GM21723 (cell line): ENCODE measurements at regions not wholly inside any gene's neighbourhood (a gene's known extent, or its start where the extent isn't known, plus 50 kb on each side); places are given as distances from the start of the nearest gene placed in this dataset.
"Not testable (repeated sequence)": the region's sequence is repeated elsewhere in the genome, so short reads cannot be mapped to it uniquely, and the experiment has no call there.

ENCODE experiments used
- ATAC-seq: cut with Tn5 transposase; IDR thresholded peaks from one replicate; pipeline ENCODE4 v1.9.1; 2021; ENCODE audit warnings: mild to moderate bottlenecking, moderate library complexity; ENCODE audit not compliant: unreplicated experiment

DNA sequence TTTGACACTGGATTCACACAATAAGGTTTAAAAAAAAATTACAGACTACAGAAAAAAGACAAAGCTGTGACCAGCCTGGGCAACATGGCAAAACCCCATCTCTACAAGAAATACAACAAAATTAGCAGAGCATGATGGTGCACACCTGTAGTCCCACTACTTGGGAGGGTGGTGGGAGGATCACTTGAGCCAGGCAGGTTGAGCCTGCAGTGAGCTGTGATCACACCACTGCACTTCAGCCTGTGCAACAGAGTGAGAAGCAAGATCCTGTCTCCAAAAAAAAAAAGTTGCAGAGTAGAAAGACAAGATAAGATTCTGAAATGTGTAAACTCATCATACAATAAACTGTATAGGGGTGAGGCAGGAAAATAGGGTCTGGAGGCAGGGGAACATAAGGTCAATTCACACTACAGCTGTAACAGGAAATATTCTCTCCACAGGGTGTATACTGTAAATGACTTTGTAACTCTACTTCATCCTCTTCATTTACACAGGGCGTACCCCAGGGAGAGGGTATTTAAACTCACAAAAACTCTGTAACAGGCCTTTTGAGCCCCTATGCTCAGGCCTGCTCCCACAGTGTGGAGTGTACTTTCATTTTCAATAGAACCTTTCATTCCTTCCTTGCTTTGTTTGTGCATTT, 112.6 kb upstream of the MAPK10 start:
- no peak for ATAC-seq

GRCh38 chr4:86478151-86478550, 116.0 kb upstream of the PTPN13 start:
- not testable (repeated sequence) for ATAC-seq

GRCh38 chr4:86481440-86481839, 112.7 kb upstream of the PTPN13 start:
- ATAC-seq, result no peak

- ATAC-seq, result no peak
Observed at GRCh38 chr4:86482306-86483172, 111.6 kb upstream of the PTPN13 start.

DNA sequence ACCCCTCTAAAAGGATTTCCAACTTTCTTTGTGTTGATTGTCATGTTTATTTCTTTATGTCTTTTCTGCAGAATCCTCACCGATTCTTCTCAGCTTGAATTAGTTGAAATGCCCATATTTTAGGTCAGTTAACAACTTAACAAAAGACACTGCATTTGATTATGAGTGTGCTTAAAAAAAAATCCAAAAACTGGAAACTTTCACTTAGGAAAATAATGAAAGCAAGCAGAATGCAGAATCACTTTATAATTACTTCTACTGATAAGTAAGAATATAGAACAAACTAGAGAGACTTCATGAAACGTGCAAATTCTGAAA, 111.0 kb upstream of the PTPN13 start:
- no peak for ATAC-seq

- ATAC-seq, result no peak
Observed at GRCh38 chr4:86483773-86484172, 110.3 kb upstream of the PTPN13 start.

DNA sequence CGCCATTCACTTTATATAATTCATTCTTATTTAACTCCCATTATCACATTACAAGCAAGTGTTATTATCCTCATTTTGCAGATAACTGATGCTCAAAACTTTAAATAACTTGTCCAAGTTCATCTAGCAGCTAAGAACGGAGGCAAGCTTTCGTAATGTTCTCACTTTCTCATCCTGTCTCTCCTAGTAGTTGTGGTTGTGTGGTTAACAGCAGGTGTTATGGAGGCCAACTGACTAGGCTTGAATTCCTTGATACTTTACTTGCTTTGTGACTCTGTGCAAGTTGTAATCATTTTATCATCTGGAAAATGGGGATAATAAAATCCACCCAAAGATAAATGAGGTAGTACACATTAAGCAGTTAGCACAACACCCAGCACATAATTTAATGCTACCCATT, 109.9 kb upstream of the PTPN13 start:
- ATAC-seq, result peak; percentile 59

DNA sequence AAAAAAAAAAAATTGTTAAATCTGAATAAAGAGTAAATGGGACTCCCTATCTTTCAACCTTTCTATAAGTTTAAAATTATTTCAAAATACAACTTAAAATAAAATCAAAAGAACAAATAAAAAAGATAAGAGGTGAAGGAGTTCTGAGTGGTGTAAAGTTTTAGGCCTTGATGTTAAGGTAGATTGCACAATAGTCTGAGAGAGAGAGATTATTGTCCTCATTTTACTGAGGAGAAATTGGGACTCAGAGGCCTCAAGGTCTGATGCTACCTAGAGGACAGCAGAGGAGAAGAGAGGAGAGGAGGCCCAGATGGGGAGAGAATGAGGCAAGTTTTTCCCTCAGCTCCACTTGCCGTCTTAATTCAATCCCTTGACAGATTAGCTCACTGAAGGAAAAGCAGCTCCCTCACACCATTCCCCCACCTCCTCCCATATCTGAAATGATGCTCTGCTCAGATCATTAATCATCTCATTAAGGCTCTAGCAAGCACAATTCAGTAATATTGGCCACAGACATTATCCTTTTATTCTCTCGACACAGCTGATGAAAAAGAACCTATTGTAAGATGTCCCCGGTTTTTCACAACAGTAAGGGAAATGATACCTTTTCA, 106.3 kb upstream of the PTPN13 start:
- ATAC-seq, result no peak

DNA sequence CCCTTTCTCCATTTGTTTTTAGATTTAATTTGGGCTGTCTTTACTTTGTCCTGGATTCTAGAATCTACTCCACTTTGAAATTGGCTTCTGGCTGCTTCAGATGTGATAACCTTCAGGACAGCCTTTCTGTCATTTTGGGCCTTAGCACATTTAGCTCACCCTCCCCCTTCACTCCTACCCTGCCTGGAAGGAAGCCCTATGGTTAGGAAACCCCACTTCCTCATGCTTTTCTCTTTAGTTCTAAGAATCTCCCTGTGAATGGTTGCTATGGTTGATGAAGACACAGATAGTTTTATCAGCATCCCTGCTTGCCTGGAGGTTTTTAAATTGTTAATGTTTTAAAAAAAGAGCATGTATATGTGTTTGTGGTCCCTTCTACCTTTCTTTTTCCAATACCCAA, 100.7 kb upstream of the PTPN13 start:
- no peak for ATAC-seq

- ATAC-seq, result no peak
Observed at GRCh38 chr4:86496094-86497080, 97.7 kb upstream of the PTPN13 start.

- no peak for ATAC-seq
Observed at GRCh38 chr4:86497131-86497530, 97.0 kb upstream of the PTPN13 start.

- peak; percentile 91 for ATAC-seq
Observed at GRCh38 chr4:86497980-86498862, 95.9 kb upstream of the PTPN13 start.

DNA sequence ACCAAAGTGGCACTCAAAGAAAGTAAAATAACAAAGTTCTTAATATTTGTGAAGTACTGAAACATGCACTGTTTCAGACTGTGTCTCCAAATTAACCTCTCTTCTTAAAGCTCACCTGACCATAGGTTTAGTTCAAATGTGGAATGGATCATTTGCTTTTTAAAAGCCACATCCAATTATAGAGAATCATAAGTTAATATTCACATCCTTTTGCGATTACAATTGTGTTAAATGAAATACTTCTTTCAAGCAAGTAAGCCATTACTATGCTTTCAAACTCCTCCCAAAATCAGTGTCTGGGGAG, 95.3 kb upstream of the PTPN13 start:
- ATAC-seq, result no peak

- ATAC-seq, result no peak
Observed at GRCh38 chr4:86500527-86500926, 93.6 kb upstream of the PTPN13 start.

- ATAC-seq, result no peak
Observed at GRCh38 chr4:86502081-86502480, 92.0 kb upstream of the PTPN13 start.

DNA sequence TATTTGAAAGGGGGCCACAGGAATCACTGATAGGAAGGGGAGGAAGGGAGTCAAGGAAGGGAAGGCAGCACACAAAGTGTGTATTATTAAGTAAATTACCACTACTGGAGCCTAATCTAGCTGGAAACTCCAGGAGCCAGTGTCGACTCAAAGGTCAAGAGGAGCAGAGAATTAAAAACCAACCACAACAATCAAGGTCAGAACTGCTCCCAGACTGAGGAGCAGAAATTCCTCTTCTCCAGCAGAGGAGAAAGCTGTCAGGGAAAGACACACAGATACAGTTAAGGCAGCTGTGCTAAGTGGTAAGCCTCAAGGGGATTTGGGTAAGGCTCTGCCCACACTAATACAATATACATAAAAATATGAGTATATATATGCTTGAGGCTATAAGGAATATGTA, 87.5 kb upstream of the PTPN13 start:
- ATAC-seq, result no peak

DNA sequence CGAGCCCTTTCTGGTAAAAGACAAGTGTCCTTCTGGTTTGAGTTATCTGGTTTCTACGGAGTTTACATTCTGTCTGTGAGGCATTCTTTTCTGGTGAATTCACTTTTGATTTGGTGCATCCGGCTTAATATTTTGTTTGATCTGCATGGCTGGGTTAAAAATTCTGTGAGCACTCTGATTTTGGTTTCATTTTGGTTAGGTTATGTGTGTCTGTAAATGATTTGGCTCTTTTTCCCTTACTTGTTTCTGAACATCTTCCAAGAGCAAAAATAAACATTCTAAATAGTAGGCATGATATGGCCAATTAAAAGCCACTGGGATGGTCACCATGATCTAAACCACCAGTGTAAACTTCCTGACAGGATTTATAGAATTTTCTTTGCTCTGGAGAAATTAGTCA, 85.7 kb upstream of the PTPN13 start:
- no peak for ATAC-seq

GRCh38 chr4:86511590-86511989, 82.5 kb upstream of the PTPN13 start:
- ATAC-seq, result no peak

DNA sequence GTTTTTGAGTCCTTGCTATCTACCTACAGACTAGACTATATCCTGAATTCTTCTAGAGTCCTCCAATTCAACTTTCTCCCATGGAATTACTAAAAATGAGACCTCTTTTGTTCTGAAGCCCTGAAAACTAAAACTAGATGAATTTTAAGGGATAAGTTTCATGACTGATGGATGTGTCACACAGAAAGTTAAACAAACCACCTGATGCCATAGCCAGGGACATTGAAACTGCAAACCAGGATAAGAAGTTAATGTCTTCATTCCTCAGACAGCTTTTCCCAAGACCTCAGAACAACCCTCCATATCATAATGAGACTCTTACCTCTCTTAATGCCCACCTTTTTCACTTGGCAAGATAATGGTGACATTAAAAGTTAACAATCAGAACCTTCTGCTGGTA, 81.5 kb upstream of the PTPN13 start:
- no peak for ATAC-seq

GRCh38 chr4:86515963-86516362, 78.2 kb upstream of the PTPN13 start:
- ATAC-seq, result not testable (repeated sequence)
